ENCODE measurements at regions not wholly inside any gene's neighbourhood (a gene's known extent, or its start where the extent isn't known, plus 50 kb on each side); places are given as distances from the start of the nearest gene placed in this dataset.

GRCh38 chr11:70733327-70734325 lies 335.3 kb downstream of the CTTN start:
- DNase-seq: no peak

GRCh38 chr11:70734379-70734778 lies 336.1 kb downstream of the CTTN start:
- no peak for DNase-seq

DNA sequence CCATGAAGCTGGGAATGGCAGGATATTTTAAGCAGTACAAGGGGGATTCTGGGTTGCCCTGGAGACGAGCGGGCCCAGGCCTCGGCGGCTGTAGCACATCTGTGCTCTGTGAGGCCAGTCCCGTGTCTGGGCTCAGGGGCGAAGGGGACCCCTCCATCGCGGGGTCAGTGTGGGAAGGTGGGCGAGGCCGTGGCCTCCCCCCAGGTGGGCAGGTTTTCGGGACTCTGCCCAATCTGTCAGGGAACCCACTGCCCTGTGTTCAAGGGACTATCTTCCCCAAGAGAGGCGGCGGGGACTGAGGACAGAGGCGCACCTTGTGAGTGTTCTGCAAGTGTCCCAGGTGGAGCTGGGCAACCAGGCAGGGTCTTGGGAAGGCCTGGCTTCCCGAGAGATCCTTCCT lies 336.6 kb downstream of the CTTN start:
- DNase-seq: no peak

- DNase-seq: no peak
Measured at GRCh38 chr11:70735976-70736375, 337.6 kb downstream of the CTTN start.

DNA sequence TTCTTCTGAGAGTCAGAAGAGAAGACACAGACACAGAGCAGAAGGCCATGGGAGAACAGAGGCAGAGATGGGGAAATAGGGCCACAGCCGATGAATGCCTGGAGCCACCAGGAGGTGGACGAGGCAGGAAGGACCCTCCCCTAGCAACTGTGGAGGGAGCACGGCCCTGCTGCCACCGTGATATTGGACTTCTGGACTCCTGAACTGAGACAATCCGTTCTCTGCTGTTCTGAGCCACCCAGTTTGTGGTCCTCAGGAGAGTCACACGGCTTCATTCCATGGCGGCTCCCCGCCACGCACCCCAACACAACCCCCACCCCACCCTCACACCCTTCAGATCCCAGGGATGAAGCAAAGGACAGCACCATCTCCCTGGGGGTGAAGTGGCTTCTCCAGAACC lies 338.1 kb downstream of the CTTN start:
- DNase-seq: no peak

DNA sequence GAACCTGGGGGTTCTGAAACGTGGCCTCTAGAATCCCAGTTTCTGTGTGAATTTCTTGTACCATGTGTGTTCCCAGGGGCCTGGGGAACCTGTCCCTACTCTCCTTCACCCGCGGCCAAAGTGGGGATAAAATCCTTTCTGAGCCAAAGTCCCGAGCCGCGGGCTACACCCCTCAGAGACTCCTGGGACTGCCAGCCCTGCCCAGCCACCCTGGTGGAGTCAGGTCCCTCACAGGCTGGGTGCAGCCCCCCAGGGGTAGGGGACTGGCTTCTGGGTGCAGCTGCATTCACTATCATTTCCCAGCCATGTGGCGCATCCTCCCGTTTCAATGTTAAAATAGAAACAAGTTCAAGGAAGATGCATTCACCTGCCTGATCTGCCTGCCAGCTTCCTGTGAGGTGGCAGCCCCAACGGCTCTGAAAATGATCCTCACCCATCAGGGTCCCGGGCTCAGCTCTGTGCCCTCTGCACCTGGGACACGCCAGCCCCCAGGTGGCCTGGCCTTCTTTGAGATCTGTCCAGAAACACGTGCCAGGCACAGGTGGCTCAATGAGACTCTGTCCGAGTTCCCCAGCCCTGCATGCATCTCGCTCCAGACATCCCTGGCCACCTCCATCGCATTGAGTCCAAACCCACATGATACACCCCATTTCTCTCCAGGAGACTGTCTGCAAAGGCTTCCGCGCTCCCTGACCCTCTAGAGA lies 338.8 kb downstream of the CTTN start:
- DNase-seq: no peak

- no peak for DNase-seq
Measured at GRCh38 chr11:70737816-70738630, 339.7 kb downstream of the CTTN start.

- DNase-seq: no peak
Measured at GRCh38 chr11:70738661-70739060, 340.3 kb downstream of the CTTN start.

DNA sequence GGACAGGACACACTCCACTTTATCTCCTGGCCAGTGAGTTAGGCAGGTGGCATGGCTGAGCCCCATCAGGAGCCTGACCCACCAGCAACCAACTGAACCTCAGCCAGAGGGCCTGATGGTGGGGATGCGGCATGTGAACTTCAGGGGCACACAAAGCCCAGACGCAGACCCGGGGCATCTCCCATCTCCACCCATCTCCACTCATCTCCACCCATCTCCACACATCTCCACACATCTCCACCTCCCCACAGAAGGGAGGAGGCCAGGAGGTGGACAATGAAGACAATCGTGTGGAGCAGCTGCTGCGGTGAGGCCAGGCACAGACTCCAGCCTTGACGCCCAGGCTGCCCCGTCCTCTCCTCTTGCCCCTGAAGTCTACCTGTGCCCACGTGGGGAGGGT lies 340.8 kb downstream of the CTTN start:
- no peak for DNase-seq

DNA sequence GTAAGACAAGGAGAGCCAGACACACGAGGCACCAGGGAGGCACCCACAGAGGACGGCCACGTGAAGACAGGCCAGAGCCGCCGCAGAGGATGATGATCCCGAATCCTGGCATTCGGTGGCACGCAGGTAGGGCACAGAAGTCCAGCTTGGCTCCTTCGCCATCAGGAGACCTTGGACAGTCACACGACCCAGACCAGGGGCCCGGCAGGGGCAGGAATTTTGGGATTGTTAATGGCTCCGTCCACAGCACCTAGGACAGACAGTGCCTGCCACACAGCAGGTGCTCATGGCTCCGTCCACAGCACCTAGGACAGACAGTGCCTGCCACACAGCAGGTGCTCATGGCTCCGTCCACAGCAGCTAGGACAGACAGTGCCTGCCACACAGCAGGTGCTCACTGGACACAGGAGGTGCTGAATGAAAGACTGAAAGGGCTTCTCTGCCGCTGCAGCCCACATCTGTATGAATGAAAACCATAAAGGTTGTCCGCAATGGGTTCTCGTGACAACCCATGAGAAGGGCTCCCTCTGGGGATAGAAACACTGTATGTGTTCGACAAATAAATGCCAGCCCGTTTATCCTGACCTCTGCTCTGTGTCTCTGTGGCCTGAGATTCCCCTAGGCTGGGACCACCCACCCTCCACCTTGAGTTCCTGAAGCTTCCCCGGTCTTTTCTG lies 341.6 kb downstream of the CTTN start:
- no peak for DNase-seq

GRCh38 chr11:70740488-70740851 lies 342.1 kb downstream of the CTTN start:
- no peak for DNase-seq

DNA sequence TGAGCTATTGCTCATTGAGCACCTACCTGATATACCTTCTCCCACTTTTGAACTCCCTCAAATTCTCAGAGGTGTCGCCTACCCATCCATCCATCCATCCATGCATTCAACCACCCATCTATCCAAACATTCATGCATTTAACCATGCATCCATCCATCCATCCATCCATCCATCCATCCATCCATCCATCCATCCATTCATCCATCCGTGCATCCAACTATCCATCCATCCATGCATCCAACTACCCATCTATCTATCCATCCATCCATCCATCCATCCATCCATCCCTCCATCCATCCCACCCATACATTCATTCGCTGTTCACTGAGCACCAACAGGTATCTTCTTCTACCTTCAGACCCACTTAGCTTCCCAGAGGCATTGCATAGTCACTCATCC lies 342.8 kb downstream of the CTTN start:
- no peak for DNase-seq

GRCh38 chr11:70742553-70743291 lies 344.4 kb downstream of the CTTN start:
- no peak for DNase-seq

- no peak for DNase-seq
Measured at GRCh38 chr11:70743329-70743728, 345.0 kb downstream of the CTTN start.

DNA sequence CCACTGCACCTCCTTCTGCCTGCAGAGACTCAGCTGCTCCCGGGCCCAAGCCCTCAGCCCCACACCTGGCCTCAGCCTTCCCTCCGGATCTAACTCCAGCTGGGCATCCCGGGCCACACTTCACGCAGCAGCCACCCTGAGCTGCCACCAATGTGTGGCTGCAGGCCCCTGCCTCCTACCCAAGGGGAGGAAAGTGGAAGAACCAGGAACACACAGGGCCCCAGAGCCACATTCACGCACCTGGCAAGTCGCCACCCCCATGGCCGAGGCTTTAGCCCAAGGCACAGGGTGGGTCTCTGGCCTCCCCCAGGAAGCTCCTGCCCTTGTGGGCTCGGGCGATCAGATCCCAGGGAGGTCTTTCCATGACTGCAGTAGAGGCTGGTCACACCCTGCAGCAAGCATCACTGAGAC lies 345.6 kb downstream of the CTTN start:
- no peak for DNase-seq

DNA sequence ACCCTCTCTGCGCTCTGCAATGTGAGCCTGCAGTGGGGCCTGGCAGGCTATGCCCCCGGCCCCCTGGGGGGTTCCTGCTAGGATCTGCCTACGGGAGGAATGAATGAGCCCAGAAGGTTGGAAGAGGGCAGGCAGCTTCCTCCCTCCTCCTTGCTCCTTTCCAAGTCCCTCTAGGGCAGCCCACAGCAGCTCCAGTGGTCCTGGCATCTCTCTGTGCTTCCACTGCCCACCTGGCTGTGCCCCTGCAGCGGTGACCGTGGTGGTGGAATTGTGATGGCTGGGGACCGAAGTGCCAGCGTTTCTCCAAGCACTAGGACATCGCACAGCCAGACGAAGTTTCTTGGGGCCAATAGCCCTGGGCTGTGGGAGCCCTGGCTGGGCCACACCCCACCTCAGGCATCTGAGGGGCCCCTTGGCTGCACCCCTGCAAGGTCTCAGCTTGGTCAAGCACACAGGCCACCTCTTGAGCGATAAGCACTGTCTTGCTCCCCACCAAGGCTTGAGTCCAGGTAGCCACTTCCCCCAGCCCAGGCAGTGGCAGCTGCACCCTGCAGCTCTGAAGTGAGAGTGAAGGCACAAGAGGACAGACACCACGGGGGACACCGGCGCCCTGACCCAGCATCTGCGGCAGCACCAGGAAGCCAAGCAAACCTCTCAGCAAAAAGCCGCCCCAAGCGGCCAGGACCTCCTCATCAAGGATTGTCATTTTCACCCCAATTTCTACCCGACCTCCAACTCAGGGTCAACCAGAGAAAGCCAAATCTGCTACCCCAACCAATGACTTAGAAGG lies 346.3 kb downstream of the CTTN start:
- no peak for DNase-seq

GRCh38 chr11:70745451-70745850 lies 347.1 kb downstream of the CTTN start:
- no peak for DNase-seq

- DNase-seq: no peak
Measured at GRCh38 chr11:70745941-70746340, 347.6 kb downstream of the CTTN start.

GRCh38 chr11:70746351-70746750 lies 348.0 kb downstream of the CTTN start:
- no peak for DNase-seq

DNA sequence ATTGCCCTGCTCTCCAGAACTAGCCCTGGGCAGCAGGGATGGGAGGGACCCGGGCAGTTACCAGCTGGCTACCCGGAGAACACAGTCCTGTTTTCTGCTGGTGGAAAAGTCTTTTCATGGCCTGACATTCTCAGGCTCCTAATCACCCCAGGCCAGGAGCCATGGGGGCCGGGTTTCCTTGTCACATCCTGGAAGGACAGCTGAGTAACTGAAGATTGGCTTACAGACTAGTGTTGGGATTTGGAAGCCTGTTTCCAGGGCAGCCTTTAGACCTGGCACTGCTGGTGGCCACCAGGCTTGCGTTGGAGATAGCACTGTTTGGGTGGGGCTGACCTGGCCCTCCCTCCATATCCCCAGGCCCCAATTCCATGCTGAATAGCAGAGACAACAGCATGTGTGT lies 349.0 kb downstream of the CTTN start:
- DNase-seq: no peak

DNA sequence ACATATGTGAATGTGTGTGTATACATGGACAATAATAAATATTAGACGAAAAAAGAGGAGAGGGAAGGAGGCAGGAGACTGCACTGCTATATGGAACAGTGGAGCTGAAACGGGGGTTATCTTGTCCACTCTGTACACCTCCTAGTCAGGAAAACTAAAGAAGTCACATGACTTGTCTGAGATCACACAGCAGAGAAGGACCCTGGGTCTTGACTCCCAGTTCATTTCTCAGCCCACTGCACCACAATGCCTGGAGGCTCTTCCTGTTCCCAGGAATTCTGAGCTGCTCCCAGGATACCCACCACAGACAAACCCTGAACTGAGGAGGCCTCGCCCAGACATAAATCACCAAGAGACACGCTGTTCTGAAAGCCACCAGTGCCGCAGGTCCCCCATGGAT lies 349.6 kb downstream of the CTTN start:
- no peak for DNase-seq

All from activated CD4-positive, alpha-beta T cell treated with anti-CD3 and anti-CD28 coated beads, Interleukin-2, amount 50 U/mL, for 1 hour (primary cell).